Endothelial cell of umbilical vein (primary cell): ENCODE measurements at regions not wholly inside any gene's neighbourhood (a gene's known extent, or its start where the extent isn't known, plus 50 kb on each side); places are given as distances from the start of the nearest gene placed in this dataset.

Experiments
- CTCF ChIP-seq, 2 donors: IDR thresholded peaks; 1 replicate in 1 of 2; 2 replicates in 1 of 2; pipeline ENCODE4 v1.5.1; 2011; ENCODE audit warnings: low read length in 2 of 2, mild to moderate bottlenecking in 2 of 2, moderate library complexity in 2 of 2, control low read depth in 1 of 2, inconsistent platforms in 1 of 2, low read depth in 1 of 2; ENCODE audit not compliant: insufficient read depth in 1 of 2; ENCODE audit errors: extremely low read depth in 1 of 2
- POLR2AphosphoS5 ChIP-seq: IDR thresholded peaks from 2 replicates; pipeline ENCODE4 v1.6.1; 2012; ENCODE audit warnings: low read depth, mild to moderate bottlenecking, control low read depth, low read length, moderate library complexity; ENCODE audit not compliant: insufficient read depth

GRCh38 chr16:79326549-79326948 is 274.0 kb downstream of the MAF start:
- TF ChIP-seq CTCF (IDR thresholded peaks at IDR 0.05; ENCODE audit: extremely low read depth in 1 of 2, insufficient read depth in 1 of 2, low read depth in 1 of 2, low read length in 2 of 2) (no peak), POLR2AphosphoS5 (no peak)
